IMR-90 (cell line): ENCODE measurements at regions not wholly inside any gene's neighbourhood (a gene's known extent, or its start where the extent isn't known, plus 50 kb on each side); places are given as distances from the start of the nearest gene placed in this dataset.

Experiments used
- ATAC-seq: fragments of 200-7000 bp; cut with Tn5 transposase; 2 replicates; pipeline ENCODE4 v1.9.1; 2020; ENCODE audit warnings: low read depth, mild to moderate bottlenecking, moderate library complexity
- BruUV-seq: library from RNA; stranded (reverse); fragments of 400-500 nt; replicated peaks from 2 replicates; lab custom pipeline; 2021; lab: Mats Ljungman, UMichigan
- CTCF ChIA-PET: fragments of 300-600 bp; formaldehyde crosslinking; extraction: SDS; loops from one replicate; lab custom pipeline; 2021; ENCODE audit warnings: antibody characterized with exemption; lab: Yijun Ruan, JAX
- POLR2A ChIA-PET: fragments of 300-600 bp; sonication (Branson Sonifier 250); formaldehyde crosslinking; loops from one replicate; lab custom pipeline; 2022; ENCODE audit warnings: antibody characterized with exemption; ENCODE audit not compliant: unreplicated experiment; lab: Charles Lee
- DNase-seq: peaks from one replicate; pipeline ENCODE4 v3.0.0; 2013
- H2AFZ ChIP-seq: replicated peaks from 2 replicates; pipeline ENCODE3; 2013; ENCODE audit warnings: low read length, mild to moderate bottlenecking; ENCODE audit not compliant: poor library complexity
- H2AK5ac ChIP-seq: 2 replicates; pipeline ENCODE4 v1.6.1; 2013; ENCODE audit warnings: low read depth, low read length, inconsistent platforms
- H2AK9ac ChIP-seq: replicated peaks from 2 replicates; pipeline ENCODE3; 2013; ENCODE audit warnings: mild to moderate bottlenecking, low read depth, low read length, moderate library complexity; ENCODE audit not compliant: poor library complexity
- H2BK120ac ChIP-seq: 2 replicates; pipeline ENCODE4 v1.6.1; 2013; ENCODE audit warnings: low read depth, low read length, inconsistent platforms
- H2BK15ac ChIP-seq: 3 replicates; pipeline ENCODE4 v1.6.1; 2013; ENCODE audit warnings: low read depth, low read length, inconsistent platforms
- H2BK20ac ChIP-seq: 2 replicates; pipeline ENCODE4 v1.6.1; 2013; ENCODE audit warnings: low read depth, mild to moderate bottlenecking, inconsistent platforms, low read length, moderate library complexity
- H2BK5ac ChIP-seq: 2 replicates; pipeline ENCODE4 v1.6.1; 2013; ENCODE audit warnings: mild to moderate bottlenecking, low read depth, low read length, inconsistent platforms; ENCODE audit not compliant: poor library complexity, severe bottlenecking
- H3K14ac ChIP-seq: replicated peaks from 2 replicates; pipeline ENCODE4 v1.6.1; 2013; ENCODE audit warnings: low read depth, low read length, inconsistent platforms
- H3K18ac ChIP-seq: 2 replicates; pipeline ENCODE4 v1.6.1; 2013; ENCODE audit warnings: low read depth, low read length, control low read depth
- H3K23ac ChIP-seq: 2 replicates; pipeline ENCODE4 v1.6.1; 2013; ENCODE audit warnings: low read depth, low read length, inconsistent platforms
- H3K27ac ChIP-seq: 2 replicates; pipeline ENCODE4 v1.5.1; 2013; ENCODE audit warnings: mild to moderate bottlenecking, control low read depth, low read length; ENCODE audit not compliant: insufficient read depth
- H3K27me3 ChIP-seq: 2 replicates; pipeline ENCODE4 v1.6.1; 2013; ENCODE audit warnings: low read length; ENCODE audit not compliant: control insufficient read depth, insufficient read depth
- H3K36me3 ChIP-seq: 2 replicates; pipeline ENCODE4 v1.6.1; 2013; ENCODE audit warnings: low read length, mixed read lengths; ENCODE audit not compliant: control insufficient read depth, insufficient read depth
- H3K4ac ChIP-seq: 2 replicates; pipeline ENCODE4 v1.6.1; 2013; ENCODE audit warnings: low read depth, low read length, inconsistent platforms
- H3K4me1 ChIP-seq: 2 replicates; pipeline ENCODE4 v1.6.1; 2013; ENCODE audit warnings: low read length, mixed read lengths; ENCODE audit not compliant: control insufficient read depth, insufficient read depth
- H3K4me2 ChIP-seq: 2 replicates; pipeline ENCODE4 v1.6.1; 2013; ENCODE audit warnings: low read depth, mild to moderate bottlenecking, control low read depth, low read length, moderate library complexity
- H3K4me3 ChIP-seq: 2 replicates; pipeline ENCODE4 v1.5.1; 2013; ENCODE audit warnings: low read depth, mild to moderate bottlenecking, control low read depth, low read length, moderate library complexity; ENCODE audit not compliant: insufficient read depth
- H3K56ac ChIP-seq: 2 replicates; pipeline ENCODE4 v1.6.1; 2013; ENCODE audit warnings: low read length, inconsistent platforms; ENCODE audit not compliant: insufficient read depth; ENCODE audit errors: extremely low read depth
- H3K79me1 ChIP-seq, 2 experiments: 2 replicates each; pipeline ENCODE4 v1.6.1; 2013; ENCODE audit warnings: low read length in 2 of 2, inconsistent platforms in 1 of 2, low read depth in 1 of 2
- H3K9ac ChIP-seq: 2 replicates; pipeline ENCODE4 v1.6.1; 2013; ENCODE audit warnings: low read depth, low read length, control low read depth
- H3K9me1 ChIP-seq: 2 replicates; pipeline ENCODE4 v1.6.1; 2013; ENCODE audit warnings: low read length, inconsistent platforms; ENCODE audit not compliant: insufficient read depth
- H3K9me3 ChIP-seq: 2 replicates; pipeline ENCODE4 v1.6.1; 2013; ENCODE audit warnings: low read length; ENCODE audit not compliant: control insufficient read depth, insufficient read depth
- H4K20me1 ChIP-seq: 2 replicates; pipeline ENCODE4 v1.6.1; 2013; ENCODE audit warnings: low read length, inconsistent platforms; ENCODE audit not compliant: insufficient read depth
- H4K5ac ChIP-seq: 2 replicates; pipeline ENCODE4 v1.6.1; 2013; ENCODE audit warnings: mild to moderate bottlenecking, low read depth, low read length, control low read depth
- H4K8ac ChIP-seq, 2 experiments: 2 replicates each; pipeline ENCODE4 v1.6.1; 2013; ENCODE audit warnings: low read depth in 2 of 2, low read length in 2 of 2, control low read depth in 1 of 2, inconsistent platforms in 1 of 2
- H4K91ac ChIP-seq: 2 replicates; pipeline ENCODE4 v1.6.1; 2013; ENCODE audit warnings: low read depth, low read length, inconsistent platforms; ENCODE audit not compliant: insufficient read depth
- CEBPB ChIP-seq: IDR thresholded peaks from 2 replicates; pipeline ENCODE4 v1.6.1; 2012; ENCODE audit warnings: low read depth, low read length, improper control_type of control experiment
- CHD1 ChIP-seq: IDR thresholded peaks from 2 replicates; pipeline ENCODE4 v1.6.1; 2012; ENCODE audit warnings: low read depth, low read length, improper control_type of control experiment
- USF2 ChIP-seq: fragments of 150-350 bp; IDR thresholded peaks from 2 replicates; pipeline ENCODE4 v1.6.1; 2017; ENCODE audit warnings: mild to moderate bottlenecking, antibody characterized with exemption, low read length, low read depth
- WGBS, 2 experiments: methylation state at CpG; one replicate each; pipeline versions ENCODE4 v1.1.5 to v1.1.7; 2013; ENCODE audit warnings: missing lambda C conversion rate in 2 of 2; ENCODE audit not compliant: insufficient read length in 1 of 2; ENCODE audit errors: extremely low coverage in 2 of 2; 5-methylcytosine and 5-hydroxymethylcytosine counted together
- dilution Hi-C: fragments of 300-500 bp; cut with HindIII; formaldehyde crosslinking; loops from one replicate; pipeline ENCODE4 v1.14.3; 2018; ENCODE audit warnings: low sequenced_read_pairs; ENCODE audit not compliant: unreplicated experiment
- in situ Hi-C: fragments of 300-500 bp; cut with MboI; formaldehyde crosslinking; loops from 3 replicates; pipeline ENCODE4 v1.14.3; 2019; ENCODE audit warnings: low sequenced_read_pairs, inconsistent platforms, mixed read lengths
- intact Hi-C: fragments of 100-400 bp; cut with micrococcal nuclease; formaldehyde crosslinking; loops from 2 replicates; pipeline ENCODE4 v1.10.0; 2022

GRCh38 chr3:101954936-101955335, 105.6 kb downstream of the NFKBIZ start:
- H2AFZ ChIP-seq, result no peak overlapping the region
- in situ Hi-C loops, result no loop called here
- no peak overlapping the region for H3K23ac ChIP-seq

More at GRCh38 chr3:101954936-101955335, 105.6 kb downstream of the NFKBIZ start:
- no peaks in the 10 kb centered on the region for H3K27me3 ChIP-seq
- H4K91ac ChIP-seq, result no peak overlapping the region
- H2BK20ac ChIP-seq, result no peak overlapping the region
- ChIA-PET CTCF (no interaction called here), POLR2A (no interaction called here)
- dilution Hi-C loops, result no loop called here
- H3K9me3 ChIP-seq, result no peaks in the 10 kb centered on the region
- no peak overlapping the region for H3K27ac ChIP-seq
- H2BK15ac ChIP-seq, result no peak overlapping the region
- H3K56ac ChIP-seq, result no peak overlapping the region
- H3K9ac ChIP-seq, result no peak overlapping the region
- DNase-seq (no peak), ATAC-seq (no peak)
- no peak overlapping the region for H2BK5ac ChIP-seq
- H3K9me1 ChIP-seq, result no peaks in the 10 kb centered on the region
- no peaks in the 10 kb centered on the region for H3K36me3 ChIP-seq
- BruUV-seq, result no TSS peak
- H3K18ac ChIP-seq, result no peak overlapping the region
- H2AK5ac ChIP-seq, result no peak overlapping the region
- no peak overlapping the region for H3K4me2 ChIP-seq
- no peak overlapping the region for H3K4me3 ChIP-seq
- no CpG with 5 or more reads among the region's 3 CpGs for WGBS, 2 experiments
- H3K4me1 ChIP-seq, result peaks cover 1% of the 10 kb centered on the region; the same call in 1 of the 2 replicates
- no peak overlapping the region for H3K4ac ChIP-seq
- H4K20me1 ChIP-seq, result no peaks in the 10 kb centered on the region
- no peak overlapping the region for H2BK120ac ChIP-seq
- H3K14ac ChIP-seq, result no peak overlapping the region
- no peak overlapping the region for H4K8ac ChIP-seq
- H4K5ac ChIP-seq, result no peak overlapping the region
- no peak overlapping the region for H2AK9ac ChIP-seq
- intact Hi-C loops, result no loop called here
- H3K79me1 ChIP-seq, result no peaks in the 10 kb centered on the region
- TF ChIP-seq CEBPB (no peak), CHD1 (no peak), USF2 (no peak)
